ENCODE measurements at regions not wholly inside any gene's neighbourhood (a gene's known extent, or its start where the extent isn't known, plus 50 kb on each side); places are given as distances from the start of the nearest gene placed in this dataset.
"Not testable (repeated sequence)": the region's sequence is repeated elsewhere in the genome, so short reads cannot be mapped to it uniquely, and the experiment has no call there.

DNA sequence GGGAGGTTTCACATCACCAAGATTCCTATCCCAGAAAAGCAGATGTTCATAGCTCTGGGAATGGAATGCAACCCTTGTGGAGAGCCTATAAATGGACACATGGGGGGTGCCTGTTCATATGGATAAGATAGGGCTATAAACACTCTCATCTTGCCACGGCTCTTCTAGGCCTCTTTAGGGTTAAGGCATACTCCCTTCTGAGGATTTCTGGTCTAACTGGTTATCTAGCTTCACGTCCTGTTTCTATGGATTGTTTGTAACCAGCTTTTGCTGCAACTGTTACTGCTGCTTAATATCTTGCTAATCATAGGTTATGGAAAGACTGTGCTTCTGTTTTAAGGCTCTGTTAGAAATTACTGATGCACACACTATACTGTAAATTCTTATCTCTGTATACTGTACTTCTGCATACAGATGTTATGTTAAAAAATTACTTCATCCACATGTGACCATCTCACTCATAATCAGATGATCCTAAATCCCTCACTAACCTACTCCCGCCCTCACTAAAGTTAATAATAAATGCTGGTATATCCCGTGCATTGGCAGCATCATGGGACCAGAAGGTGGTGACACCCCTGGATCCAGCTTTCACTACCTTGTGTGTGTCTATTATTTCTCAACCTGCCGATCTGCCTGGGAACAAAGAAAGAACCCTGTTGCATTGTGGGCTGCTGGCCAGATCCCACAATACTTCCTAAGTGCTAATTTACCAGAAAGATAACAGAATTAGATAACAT is 68.7 kb downstream of the PRKAB2 start:
- not testable (repeated sequence) for DNase-seq (ENCODE audit: low spot score)

GRCh38 chr1:147099192-147099591 is 73.1 kb downstream of the PRKAB2 start:
- DNase-seq (ENCODE audit: low spot score): no peak

DNA sequence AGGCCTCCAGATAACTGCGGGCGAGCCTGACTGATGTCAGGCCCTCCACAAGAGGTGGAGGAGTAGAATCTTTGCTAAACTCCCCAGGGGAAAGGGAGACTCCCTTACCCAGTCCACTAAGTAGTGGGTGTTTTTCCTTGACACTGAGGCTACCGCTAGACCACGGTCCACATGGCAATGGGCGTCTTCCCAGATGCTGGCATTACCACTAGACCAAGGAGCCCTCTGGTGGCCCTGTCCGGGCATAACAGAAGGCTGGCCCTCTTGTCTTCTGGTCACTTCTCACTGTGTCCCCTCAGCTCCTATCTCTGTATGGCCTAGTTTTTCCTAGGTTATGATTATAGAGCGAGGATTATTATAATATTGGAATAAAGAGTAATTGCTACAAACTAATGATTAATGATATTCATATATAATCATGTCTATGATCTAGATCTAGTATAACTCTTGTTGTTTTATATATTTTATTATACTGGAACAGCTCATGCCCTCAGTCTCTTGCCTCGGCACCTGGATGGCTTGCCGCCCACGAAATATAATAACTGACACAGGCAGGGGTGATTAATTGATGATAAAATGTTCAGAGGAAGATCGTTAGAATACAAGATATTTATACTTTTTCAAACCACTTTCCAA is 73.8 kb downstream of the PRKAB2 start:
- DNase-seq (ENCODE audit: low spot score): not testable (repeated sequence)

- DNase-seq (ENCODE audit: low spot score): no peak
These were observed 76.6 kb downstream of the PRKAB2 start for GRCh38 chr1:147095691-147096090.

DNA sequence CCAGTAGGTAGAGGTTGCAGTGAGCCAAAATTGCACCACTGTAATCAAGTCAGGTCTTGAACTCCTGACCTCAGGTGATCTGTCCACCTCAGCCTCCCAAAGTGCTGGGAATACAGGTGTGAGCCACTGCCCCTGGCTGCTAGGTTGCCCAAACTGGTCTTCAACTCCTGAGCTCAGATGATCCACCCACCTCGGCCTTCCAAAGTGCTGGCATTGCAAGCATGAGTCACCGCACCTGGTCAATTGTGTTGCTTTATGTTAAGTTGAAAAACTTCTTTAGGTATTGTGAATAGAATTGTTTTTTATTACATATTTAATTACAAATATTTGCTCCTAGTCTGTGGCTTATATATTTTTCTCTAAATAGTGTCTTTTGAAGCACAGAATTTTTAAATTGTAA is 80.5 kb downstream of the PRKAB2 start:
- DNase-seq (ENCODE audit: low spot score): no peak

DNA sequence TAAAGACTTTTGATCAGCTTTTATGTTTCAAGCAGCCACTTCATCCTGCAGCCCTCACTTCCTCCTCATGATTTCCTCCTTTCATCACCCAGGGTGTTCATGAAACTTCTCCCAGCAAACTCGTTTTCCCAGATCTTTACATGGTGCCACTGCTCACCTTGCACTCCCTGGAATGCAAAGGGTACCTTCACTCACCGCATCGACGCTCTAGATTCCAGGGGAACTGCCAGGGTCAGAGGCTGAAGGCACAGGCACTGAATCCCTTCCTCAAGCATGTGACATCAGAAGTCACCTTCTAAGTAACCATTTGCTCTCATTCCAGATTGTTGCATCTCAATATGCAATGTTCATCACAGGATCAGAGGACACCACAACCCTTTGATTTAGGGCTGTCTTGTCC is 82.8 kb downstream of the PRKAB2 start:
- no peak for DNase-seq (ENCODE audit: low spot score)

DNA sequence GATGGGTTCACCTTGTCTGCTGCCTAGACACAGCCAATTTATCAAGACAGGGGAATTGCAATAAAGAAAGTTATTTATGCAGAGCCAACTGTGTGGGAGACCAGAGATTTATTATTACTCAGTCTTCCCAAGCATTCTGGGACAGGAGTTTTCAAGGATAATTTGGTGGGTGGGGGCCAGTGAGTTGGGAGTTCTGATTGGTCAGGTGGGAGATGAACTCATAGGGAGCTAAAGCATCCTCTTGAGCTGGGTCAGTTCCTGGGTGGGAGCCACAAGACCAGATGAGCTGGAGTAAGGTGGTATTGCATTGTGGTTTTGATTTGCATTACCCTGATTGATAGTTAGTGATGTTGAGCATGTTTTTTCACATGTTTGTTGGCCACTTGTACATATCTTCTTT is 86.1 kb downstream of the PRKAB2 start:
- DNase-seq (ENCODE audit: low spot score): no peak

- DNase-seq (ENCODE audit: low spot score): peak; percentile 97
These were observed 87.8 kb downstream of the PRKAB2 start for GRCh38 chr1:147084273-147085096.

DNA sequence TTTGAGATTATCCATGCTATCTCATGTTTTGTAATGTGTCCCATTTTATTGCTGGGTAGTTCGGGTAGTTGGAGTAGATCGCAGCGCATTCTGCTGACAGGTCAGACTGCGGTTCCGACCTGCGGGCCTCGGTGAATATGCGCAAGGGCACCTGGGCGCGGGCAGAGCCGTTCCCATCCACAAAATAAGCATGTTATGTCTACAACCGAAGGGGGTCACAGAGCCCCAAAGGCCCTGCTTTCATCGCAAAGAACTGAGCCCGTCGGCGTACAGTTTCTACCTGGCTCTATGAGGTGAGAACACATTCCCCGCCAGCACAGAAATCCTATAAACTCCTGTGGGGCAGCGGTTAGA is 88.4 kb downstream of the PRKAB2 start:
- DNase-seq (ENCODE audit: low spot score): no peak

DNA sequence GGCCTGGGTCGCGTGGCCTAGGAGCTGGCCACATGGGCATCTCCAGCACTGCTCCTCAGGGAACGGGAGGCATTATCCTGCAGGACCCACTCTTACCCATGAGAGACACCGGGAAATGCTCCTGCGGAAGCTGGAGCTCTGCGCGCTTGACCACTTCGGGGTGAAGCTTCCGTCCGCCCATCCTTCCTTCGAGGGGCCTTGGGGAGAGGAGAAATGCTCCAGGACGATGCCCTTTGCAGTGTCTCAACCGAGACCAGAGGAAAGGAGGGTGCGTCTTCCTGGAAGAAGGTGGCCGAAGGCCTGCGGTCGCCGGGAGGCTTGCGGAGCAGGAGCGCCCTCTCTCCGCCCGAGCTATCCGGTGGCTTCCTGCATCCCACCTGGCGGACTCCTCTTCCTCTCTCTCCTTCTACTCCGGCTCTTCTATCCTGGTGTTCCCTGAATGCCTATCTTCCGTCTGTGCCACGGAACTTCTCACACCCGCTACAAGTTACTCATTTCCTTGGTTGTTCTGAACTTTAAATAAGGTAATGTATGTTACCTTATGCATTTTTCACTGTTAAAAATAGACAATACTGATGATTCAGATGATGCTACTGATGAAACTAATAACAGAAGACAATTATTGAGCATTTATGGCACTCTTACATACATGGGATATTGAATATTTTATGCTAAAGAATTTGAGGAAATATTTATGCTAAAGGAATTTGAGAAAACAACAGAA is 91.4 kb downstream of the PRKAB2 start:
- no peak for DNase-seq (ENCODE audit: low spot score)

- DNase-seq (ENCODE audit: low spot score): no peak
These were observed 92.1 kb downstream of the PRKAB2 start for GRCh38 chr1:147080006-147080661.

GRCh38 chr1:147079400-147080005 is 92.8 kb downstream of the PRKAB2 start:
- no peak for DNase-seq (ENCODE audit: low spot score)

DNA sequence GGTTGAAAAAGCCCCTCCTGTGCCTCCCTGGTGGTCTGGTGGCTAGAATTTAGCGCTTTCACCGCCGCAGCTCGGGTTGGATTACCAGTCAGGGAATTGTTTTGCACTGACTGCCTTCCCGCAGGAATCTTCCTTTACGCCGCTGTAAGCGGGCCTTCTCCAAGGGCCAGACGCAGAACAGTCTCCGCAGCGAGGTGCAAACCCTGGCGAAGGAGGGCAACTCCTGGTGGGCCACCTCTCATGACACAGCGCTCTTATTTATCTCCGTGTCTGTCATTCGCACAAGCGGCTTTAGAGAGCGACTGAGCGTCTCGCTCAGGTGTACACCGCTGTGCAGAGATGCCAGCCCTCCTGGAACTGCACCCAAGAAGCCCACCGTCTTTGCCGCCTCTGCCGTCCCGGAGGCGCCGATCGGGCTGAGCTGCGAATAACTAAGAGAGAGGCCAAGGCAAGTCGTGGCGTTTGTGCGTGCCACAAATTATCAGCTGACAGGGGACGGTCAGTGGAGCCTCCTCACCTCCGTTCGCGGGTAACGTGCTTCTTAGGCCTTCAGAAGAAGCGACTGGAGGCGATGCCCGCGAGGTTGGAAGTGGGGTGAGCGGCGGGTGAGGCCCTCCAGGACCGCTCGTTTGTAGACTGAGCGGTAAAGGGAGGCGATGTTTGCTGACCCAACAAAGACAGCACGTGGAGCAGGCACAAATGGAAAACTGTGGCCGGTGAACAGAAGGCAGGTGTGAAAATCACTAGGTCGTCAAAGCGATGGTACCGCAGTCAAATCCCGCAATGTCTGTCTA is 93.5 kb downstream of the PRKAB2 start:
- DNase-seq (ENCODE audit: low spot score): no peak

DNA sequence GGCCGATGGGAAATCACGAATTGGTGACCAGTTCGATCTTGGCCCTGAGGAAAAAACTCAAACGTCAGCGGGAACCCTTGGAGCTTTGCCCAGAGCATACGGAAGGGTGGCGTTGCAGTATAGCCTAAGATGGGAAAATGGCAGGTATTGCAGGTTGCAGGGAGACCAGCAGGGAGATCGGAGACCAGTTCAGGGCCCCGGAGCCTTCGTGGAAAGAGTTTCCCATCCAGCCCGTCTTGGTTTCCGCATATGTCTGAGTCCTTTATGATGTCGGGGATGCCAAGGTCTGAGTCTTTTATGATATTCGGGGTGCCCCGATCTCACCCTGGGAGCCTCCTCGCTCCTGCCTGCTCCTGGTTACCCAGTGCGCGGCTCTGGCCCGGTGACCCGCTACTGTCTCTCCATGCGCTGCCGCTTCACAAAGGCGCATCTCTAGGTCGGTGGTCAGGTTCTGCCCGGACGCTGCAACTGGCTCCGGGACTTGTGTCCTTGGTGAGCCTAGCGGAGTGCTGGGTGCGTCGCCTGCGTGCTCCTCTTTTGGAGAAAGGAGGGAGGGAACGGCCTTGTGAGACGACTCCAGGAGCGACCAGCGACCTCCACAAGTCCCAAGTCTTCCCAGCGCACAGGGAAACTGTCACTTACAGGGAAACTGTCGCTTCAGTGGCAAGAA is 94.2 kb downstream of the PRKAB2 start:
- no peak for DNase-seq (ENCODE audit: low spot score)

DNA sequence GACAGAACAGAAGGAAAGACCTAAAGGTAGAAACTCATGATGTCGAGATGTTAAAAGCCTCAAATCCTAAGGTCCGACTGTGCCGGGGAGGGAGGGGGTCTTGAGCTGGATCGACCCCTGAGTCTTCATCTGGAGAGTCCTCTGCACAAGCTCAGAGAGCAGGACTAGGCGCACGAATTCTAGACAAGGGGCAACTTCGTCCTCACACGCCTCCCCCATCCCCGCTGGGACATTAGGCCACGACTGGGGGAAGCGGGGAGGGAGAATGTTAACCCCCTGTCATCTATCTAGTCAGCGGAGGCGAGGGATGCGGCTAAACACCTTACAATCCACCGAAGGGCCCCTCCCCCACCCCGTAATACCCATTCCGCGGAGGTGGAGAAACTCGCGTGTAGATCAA is 94.7 kb downstream of the PRKAB2 start:
- no peak for DNase-seq (ENCODE audit: low spot score)

- DNase-seq (ENCODE audit: low spot score): no peak
These were observed 95.2 kb downstream of the PRKAB2 start for GRCh38 chr1:147077081-147077480.

- DNase-seq (ENCODE audit: low spot score): no peak
These were observed 95.8 kb downstream of the PRKAB2 start for GRCh38 chr1:147076442-147076841.

DNA sequence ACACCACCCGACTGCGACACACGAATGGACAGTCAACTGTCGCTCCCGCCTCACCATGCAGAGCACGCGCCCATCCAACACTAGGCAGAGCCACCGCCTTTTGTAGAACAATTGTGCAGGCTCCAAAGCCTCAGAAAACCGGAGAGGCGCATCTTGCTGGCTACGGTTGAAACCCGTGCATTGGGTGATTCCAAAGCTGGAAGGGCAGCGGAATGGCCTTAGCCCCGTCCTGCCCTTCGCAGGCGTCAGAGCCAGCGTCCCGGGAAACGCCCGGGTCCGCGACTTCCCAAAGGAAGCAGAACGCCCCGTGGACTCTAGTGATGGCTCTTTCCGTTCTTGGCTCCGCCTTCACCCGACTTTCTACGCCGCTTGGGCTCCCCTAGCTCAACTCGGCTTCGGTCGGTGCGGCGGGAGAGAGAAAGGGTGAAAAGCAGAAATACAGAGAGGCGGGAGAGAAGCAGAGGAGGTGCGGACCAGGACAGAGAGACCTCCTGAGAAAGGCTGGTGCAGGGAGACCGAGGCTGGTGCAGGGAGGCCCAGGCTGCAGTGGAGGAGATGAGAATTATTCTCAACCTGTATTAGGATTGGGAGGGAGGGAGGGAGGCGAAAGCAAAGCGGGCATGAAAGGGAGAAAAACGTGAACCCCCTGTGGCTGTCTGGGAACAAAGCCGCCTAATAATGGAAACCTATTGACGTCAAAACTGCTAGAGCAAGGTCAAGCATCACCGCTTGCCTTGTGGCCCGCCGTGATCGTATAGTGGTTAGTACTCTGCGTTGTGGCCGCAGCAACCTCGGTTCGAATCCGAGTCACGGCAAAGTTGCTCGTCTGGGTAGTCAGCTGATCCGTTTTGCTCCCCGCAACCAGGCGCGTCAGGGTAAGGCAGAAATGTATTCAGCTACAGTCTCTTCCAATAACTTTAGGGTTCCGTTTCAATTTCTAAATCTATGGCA is 99.5 kb downstream of the PRKAB2 start:
- no peak for DNase-seq (ENCODE audit: low spot score)

GRCh38 chr1:147071142-147071541 is 101.1 kb downstream of the PRKAB2 start:
- DNase-seq (ENCODE audit: low spot score): no peak

Measured in COLO829 (cell line).